DMS53 (cell line): ENCODE measurements at regions not wholly inside any gene's neighbourhood (a gene's known extent, or its start where the extent isn't known, plus 50 kb on each side); places are given as distances from the start of the nearest gene placed in this dataset.
A peak's percentile ranks its signal among the peaks of the same experiment; 100 is the strongest.

Experiments used
- DNase-seq: peaks from one replicate; lab custom pipeline; 2025; lab: John Stamatoyannopoulos, UW

- DNase-seq, result no peak
These were observed 291.8 kb downstream of the ICOS start for GRCh38 chr2:204228169-204228886.

GRCh38 chr2:204234248-204234647, 297.7 kb downstream of the ICOS start:
- DNase-seq, result peak; percentile 9

GRCh38 chr2:204234879-204235278, 298.3 kb downstream of the ICOS start:
- no peak for DNase-seq

GRCh38 chr2:204237416-204237815, 300.9 kb downstream of the ICOS start:
- no peak for DNase-seq

GRCh38 chr2:204239411-204240165, 303.0 kb downstream of the ICOS start:
- DNase-seq, result peak; percentile 90

GRCh38 chr2:204240961-204241360, 304.3 kb upstream of the PARD3B start:
- no peak for DNase-seq

- no peak for DNase-seq
These were observed 295.8 kb upstream of the PARD3B start for GRCh38 chr2:204249437-204249836.

GRCh38 chr2:204250692-204251091, 294.6 kb upstream of the PARD3B start:
- DNase-seq, result no peak

DNA sequence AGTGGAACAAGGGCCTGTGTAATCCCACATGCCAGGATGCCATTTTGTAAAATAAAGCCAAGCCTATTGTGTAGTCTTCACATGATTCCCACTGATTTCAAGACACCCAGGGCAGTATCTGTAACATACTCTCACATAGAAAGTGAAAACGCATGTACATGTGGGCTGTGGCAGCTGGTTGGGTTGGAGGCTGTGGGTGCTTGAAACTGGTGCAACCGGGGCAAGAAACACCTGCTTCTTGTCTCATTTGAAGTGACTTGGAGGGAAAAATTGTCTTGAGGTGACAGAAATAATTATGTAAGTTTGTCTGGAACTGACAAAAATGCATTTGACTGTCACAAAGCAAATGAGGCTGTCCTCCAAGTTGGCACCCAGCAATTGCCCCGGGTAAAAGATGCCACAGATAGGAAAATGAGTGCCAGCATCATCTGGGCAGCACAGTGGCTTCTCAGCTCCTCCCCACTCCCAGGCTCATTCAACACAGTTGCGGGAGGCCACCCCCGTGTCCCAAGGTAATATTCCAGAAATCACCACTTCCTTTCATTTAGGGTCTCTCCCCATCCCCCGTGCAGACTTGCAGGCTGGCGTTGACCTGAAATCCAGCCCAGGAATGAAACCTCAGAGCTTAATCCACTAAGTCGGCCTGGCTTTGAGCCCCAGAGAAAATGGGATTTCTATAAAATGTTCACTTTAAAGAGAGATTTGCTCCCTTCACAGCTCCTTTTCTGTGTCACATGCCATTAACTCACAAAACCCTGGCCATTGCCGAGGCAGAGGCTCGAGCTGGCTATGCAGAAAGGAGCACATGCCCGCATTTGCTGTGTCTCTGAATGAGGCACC, 293.9 kb upstream of the PARD3B start:
- DNase-seq, result no peak

GRCh38 chr2:204251998-204252376, 293.3 kb upstream of the PARD3B start:
- no peak for DNase-seq

DNA sequence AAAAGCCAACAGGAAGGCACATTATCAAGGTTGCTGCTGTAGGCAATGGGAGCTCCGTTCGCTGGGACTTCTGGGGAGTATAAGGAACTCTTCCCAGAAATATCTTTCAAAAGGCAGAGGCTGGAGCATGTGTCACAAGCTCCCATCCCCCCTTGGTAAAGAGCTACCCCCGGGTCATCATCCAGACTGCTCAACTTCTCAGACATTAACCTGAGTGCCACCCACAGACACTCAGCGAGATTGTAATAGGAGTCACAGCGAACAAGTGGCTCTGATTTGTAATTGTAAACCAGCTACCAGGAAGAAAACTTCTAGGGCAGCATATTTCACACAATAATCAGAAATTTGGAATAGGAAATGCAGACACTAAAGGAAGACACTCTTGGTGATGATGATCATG, 290.2 kb upstream of the PARD3B start:
- DNase-seq, result peak; percentile 65

DNA sequence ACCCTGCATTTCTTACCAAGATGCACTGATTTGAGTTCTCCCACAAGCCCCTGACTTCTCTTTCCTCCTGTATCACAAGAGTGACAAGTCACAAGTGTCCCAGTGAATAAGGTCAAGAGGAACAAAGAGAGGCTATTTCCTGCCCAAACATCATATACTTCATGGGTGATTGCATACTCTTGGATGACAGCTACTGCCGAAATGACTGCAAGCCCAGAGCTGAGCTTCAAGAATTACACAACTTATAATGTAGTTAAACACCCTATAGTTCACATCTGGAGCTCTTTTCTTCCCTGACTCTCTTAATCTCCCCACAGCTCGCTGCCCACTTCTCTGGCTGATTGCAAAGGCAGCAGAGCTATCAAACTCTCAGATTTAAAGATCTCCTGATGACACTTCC, 289.7 kb upstream of the PARD3B start:
- DNase-seq, result peak; percentile 82

- DNase-seq, result no peak
These were observed 287.5 kb upstream of the PARD3B start for GRCh38 chr2:204257781-204258180.

- peak; percentile 79 for DNase-seq
These were observed 286.4 kb upstream of the PARD3B start for GRCh38 chr2:204258890-204259289.

DNA sequence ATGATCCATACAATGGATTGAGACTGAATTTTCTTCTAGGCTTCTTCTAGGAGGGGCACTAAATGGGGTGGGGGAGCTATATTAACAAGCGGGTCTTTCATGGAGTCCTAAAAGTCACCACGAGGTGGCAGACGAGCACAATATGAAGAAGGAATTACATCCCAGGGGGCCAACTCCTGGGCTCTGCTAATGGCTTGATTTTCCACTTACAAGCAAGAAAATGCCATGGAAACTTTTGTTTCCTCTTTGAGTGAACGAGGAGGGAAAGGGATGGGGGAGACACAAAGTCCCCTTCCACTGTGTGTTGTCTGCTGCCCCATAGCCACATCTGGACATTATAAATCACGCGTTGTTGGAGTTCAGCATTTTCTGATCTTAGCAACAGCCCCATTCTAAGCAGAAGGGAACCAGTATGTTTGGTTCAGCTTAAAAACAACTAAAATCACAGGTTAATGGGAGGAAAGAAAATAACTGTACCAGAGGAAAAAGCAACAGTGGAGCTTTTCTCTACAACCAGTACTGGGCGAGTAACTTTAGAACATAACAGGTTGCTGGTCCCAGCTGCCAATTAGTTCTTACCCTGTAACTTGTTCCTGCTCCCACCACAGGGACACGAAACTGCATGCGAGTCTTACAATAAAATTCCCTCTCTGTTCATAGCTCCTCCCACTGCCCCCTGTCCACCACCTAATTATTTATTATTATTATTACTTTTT, 285.0 kb upstream of the PARD3B start:
- peak; percentile 86 for DNase-seq

DNA sequence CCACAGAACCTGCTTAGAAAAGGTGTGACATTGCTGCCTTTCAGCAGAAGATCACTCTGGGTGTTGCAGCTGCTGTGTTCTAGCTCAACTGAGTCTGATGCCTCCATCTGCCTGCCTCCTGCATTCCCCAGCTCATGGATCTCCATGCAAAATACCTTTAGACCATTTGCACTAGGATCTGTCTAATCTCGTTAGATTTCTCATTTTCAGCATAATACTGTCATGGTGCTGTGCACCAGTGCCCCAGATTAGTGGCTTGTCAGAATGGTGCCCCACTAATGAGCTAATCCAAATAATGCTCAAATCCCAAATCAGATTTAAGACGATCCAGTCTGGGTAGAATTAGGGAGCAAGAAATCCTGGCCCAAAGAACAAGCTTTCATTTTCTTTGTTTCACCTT, 284.4 kb upstream of the PARD3B start:
- DNase-seq, result no peak

DNA sequence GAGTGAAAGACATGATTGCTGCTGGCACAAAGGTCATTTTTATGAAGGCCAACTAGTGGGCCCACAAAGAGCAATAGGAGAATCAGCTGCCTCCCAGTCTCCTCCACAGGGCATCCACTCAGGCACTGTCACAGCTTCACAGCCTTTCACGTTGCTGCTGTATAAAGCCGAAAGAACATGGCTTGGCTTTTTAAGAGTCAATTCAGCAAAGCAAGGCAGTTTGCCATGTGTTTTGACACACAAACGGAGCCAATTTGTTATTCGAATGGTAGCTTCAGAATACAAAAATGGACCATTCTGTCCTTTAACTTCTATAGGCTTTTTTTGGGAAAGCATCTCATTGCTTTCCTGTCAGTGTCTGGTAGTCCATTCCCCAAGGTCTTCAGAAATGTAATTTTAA, 283.4 kb upstream of the PARD3B start:
- no peak for DNase-seq

GRCh38 chr2:204264085-204264553, 281.2 kb upstream of the PARD3B start:
- DNase-seq, result no peak

- no peak for DNase-seq
These were observed 280.6 kb upstream of the PARD3B start for GRCh38 chr2:204264621-204265140.

DNA sequence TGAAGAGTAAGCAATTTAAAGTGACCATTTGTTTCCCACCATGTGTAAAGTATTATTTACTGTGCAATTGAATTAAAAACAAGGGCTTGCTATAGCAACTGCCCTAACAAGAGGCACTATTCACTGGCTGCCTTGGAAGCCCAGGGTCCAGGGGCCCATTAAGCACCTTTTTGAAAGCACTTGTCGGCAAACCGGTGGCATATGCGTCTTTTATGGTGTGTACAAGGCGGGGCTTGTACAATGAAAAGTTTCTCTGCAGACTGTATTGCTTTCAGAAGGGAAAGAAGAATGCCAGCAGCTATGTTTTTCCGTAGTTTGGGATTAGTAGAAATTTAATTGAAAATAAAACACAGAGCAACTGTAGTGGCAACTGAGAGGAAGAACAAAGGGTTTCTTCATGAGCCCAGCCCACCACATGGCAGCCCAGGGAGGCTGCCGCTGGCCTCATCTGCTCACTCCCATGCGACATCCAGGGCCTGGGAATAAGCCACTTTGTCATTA, 279.5 kb upstream of the PARD3B start:
- peak; percentile 17 for DNase-seq

DNA sequence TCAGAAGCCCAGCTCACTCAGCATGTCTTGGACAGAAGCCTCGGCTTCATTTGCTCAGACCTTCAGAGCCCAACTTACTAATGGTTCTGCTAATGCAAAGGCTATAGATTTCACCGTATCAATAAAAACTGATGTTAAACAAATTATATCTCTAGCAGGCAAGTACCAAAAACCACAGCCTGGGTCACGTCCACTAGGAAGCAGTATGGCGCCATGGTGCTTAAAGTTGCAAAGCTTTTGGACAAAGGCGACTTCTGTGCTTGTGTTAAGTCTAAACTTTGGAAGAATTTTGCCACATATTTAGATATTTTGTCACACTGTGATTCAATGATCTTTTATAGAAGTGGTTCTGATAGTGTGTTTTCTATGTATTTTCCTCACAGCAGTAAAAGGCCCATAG, 276.8 kb upstream of the PARD3B start:
- DNase-seq, result no peak

- no peak for DNase-seq
These were observed 276.3 kb upstream of the PARD3B start for GRCh38 chr2:204268971-204269370.
